ENCODE measurements at regions not wholly inside any gene's neighbourhood (a gene's known extent, or its start where the extent isn't known, plus 50 kb on each side); places are given as distances from the start of the nearest gene placed in this dataset.
"Not testable (repeated sequence)": the region's sequence is repeated elsewhere in the genome, so short reads cannot be mapped to it uniquely, and the experiment has no call there.

DNA sequence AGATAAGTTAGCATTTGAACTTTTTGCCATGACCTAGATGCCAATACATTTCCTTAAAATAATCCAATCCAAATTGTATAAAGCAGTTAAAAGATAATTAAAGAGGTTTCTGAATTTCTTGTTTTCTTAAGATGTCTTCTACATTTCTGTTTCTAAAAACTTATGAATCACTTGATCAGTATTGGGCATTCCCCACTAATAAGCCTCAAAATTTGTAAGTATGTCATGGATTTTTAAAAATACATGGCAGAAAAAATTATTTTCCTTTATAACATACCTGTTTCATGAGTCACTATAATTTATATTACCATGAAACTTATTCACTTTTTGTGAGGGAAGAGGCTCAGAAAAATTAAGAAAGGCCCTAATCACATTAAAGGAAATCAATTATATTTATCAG lies 90.3 kb upstream of the TFPI start:
- Mint-ChIP-seq H3K27me3 (ENCODE audit: low read depth in 3 of 3) (no peaks in the 10 kb centered on the region), H3K36me3 (no peaks in the 10 kb centered on the region), H3K27ac (no peak overlapping the region), H3K4me1 (no peaks in the 10 kb centered on the region), H3K9me3 (peaks cover 0 to 11% (median 0%) of the 10 kb centered on the region in 6 donors), H3K4me3 (no peak overlapping the region)
- DNase-seq = no peak

DNA sequence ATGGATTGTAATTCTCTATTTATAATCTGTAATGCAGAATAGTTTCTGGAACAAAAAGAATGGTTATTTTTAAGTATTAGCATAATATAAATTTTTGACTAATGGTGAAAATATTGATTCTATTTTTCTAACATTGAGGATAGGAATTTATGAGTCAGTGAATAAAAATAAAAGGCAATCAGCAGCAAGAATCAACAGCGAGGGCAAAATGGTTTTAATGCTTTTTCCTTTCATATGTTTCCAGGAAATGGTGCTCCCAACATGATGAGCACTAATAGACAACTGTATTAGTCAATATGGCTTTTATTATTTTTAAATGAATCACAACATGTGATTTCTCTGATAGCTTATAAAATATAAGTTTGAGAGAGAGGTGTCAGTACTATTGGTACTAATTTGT lies 90.7 kb upstream of the TFPI start:
- Mint-ChIP-seq H3K4me1 (no peaks in the 10 kb centered on the region), H3K36me3 (no peaks in the 10 kb centered on the region), H3K9me3 (peaks cover 0 to 9% (median 0%) of the 10 kb centered on the region in 6 donors), H3K27me3 (ENCODE audit: low read depth in 3 of 3) (no peaks in the 10 kb centered on the region), H3K27ac (no peak overlapping the region), H3K4me3 (no peak overlapping the region)
- DNase-seq = no peak

DNA sequence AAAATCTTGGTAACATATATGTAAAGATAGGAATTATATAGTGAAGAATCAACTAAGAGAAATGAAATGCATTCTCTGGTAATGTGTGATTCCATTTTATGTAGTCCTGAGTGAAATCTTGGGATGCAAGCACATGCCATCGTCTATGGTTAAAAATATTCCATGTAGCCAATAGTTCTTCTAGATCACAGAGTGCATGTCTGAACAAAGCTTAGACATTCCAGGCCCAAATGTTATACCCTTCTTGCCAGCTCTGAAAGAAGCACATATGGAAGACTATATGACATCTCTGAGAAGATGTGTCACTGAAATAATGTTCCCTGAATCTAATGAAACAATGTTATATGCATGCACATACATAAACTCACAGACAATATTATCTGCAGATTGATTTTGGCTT lies 92.3 kb upstream of the TFPI start:
- peaks cover 0 to 4% (median 1%) of the 10 kb centered on the region in 6 donors for H3K9me3 Mint-ChIP-seq
- no peaks in the 10 kb centered on the region for H3K36me3 Mint-ChIP-seq
- H3K27ac Mint-ChIP-seq = no peak overlapping the region
- DNase-seq = no peak
- H3K4me3 Mint-ChIP-seq = no peak overlapping the region
- H3K27me3 Mint-ChIP-seq (ENCODE audit: low read depth in 3 of 3) = no peaks in the 10 kb centered on the region
- H3K4me1 Mint-ChIP-seq = no peaks in the 10 kb centered on the region

DNA sequence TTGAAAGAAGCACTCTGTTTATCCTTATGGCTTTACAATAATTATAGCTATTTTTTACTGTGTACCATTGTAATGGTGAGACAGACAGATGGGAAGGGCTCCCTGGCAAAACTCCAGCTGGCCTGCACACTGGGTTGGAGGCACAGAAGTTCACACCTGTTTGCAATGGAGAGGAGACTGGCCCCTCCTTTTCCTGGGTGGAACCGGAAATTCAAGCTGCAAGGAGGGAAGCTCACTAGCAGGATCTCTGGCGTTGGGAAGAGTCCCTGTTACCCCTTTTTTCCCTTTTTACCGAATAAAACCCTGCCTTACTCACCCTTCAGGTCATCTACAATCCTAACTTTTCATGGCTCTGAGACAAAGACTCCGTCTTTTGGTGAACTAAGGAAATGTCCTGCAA lies 100.3 kb upstream of the TFPI start:
- Mint-ChIP-seq H3K4me1 (no peaks in the 10 kb centered on the region), H3K27ac (no peak overlapping the region), H3K36me3 (no peaks in the 10 kb centered on the region), H3K27me3 (ENCODE audit: low read depth in 3 of 3) (peaks cover 0 to 3% (median 0%) of the 10 kb centered on the region in 3 donors), H3K4me3 (no peak overlapping the region), H3K9me3 (peaks cover 0 to 14% (median 4%) of the 10 kb centered on the region in 6 donors)
- DNase-seq = no peak

DNA sequence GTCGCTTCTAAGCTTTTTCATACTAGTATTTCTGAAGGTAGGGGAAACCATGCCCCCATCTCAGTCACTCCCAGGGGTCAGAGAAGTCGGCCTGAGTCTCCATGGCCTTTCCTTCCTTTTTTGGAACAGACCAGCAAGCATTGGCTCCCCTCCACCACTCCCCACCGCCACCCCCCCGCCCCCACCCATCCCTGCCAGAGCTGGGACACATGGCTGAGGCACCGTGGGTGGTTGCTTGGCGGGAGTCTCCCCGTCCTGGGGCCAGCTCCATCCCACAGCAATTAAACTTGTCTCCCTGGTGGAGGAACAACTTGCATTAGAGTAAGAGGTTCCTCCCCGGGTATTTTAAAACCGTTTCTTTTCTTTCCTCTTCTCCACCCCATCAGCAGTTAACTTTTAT lies 100.8 kb upstream of the TFPI start:
- Mint-ChIP-seq H3K27me3 (ENCODE audit: low read depth in 3 of 3) (peaks cover 0 to 3% (median 0%) of the 10 kb centered on the region in 3 donors), H3K36me3 (no peaks in the 10 kb centered on the region), H3K27ac (no peak overlapping the region), H3K4me1 (no peaks in the 10 kb centered on the region), H3K4me3 (no peak overlapping the region), H3K9me3 (peaks cover 0 to 14% (median 4%) of the 10 kb centered on the region in 6 donors)
- no peak for DNase-seq

DNA sequence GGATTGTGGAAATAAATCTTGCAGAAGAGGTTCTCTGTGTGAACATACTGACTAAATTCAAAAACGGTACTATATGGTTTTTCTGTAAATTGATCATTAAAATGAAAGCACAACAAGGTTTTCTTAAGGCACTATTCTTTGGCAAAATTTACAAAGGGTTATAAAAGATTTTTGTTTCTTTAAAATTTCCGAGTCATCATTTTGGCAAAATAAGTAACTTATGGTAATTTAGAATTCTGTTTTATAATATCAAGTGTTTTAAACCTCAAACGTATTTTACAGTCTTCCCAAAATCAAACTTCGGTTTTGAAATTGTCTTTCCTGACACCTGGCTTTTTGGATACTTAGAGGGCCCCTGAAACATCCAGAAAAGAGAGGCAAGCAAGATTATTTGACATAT lies 101.9 kb upstream of the TFPI start:
- Mint-ChIP-seq H3K4me1 (no peaks in the 10 kb centered on the region), H3K9me3 (peaks cover 0 to 18% (median 9%) of the 10 kb centered on the region in 6 donors), H3K4me3 (no peak overlapping the region), H3K27ac (no peak overlapping the region), H3K36me3 (no peaks in the 10 kb centered on the region), H3K27me3 (ENCODE audit: low read depth in 3 of 3) (peaks cover 0 to 3% (median 0%) of the 10 kb centered on the region in 3 donors)
- no peak for DNase-seq

DNA sequence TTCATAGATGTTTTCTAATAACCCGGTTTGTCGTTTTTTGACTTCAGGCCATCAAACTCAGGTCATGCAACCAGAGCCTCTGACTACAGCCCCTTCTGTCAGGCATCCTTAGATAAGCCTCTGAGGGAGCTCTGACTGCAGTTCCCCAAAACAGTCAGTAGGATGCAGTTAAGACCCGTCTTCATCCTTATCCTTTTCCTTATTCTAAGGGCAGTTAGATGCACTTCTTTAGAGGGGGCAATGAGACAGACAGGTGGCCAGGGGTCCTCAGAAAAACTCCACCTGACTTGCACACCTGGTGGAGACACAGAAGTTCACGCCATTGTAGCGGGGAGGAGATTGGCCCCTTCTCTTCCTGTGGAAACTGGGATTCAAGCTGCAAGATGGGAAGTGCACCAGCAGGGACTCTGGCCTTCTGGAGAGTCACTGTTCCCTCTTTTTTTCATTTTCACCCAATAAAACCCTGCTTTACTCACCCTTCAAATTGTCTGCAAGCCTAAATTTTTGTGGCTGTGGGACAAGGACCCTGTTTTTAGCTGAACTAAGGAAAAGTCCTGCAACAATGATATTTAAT lies 104.8 kb upstream of the TFPI start:
- Mint-ChIP-seq H3K4me3 (no peak overlapping the region), H3K36me3 (no peaks in the 10 kb centered on the region)

DNA sequence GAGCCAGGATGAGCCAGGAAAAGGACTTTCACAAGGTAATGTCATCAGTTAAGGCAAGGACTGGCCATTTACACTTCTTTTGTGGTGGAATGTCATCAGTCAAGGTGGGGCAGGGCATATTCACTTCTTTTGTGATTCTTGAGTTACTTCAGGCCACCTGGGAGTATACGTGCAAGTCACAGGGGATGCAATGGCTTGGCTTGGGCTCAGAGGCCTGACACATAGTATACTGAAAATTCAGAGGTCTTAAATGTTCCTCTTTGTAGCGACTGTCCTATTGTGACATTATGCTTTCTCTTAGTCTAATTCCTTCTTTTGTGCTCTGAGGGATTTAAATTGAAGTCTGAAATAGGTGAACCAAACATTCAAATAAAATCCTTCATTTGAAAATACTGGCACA lies 121.8 kb upstream of the TFPI start:
- H3K9me3 Mint-ChIP-seq = peaks cover 10 to 31% (median 18%) of the 10 kb centered on the region in 6 donors
- DNase-seq; H3K36me3 Mint-ChIP-seq; H3K27me3 Mint-ChIP-seq (ENCODE audit: low read depth in 3 of 3); H3K4me1 Mint-ChIP-seq; H3K27ac Mint-ChIP-seq; H3K4me3 Mint-ChIP-seq: not testable (repeated sequence)

More for the DNA sequence above, 104.8 kb upstream of the TFPI start:
- no peaks in the 10 kb centered on the region for H3K4me1 Mint-ChIP-seq
- peaks cover 0 to 3% (median 0%) of the 10 kb centered on the region in 3 donors for H3K27me3 Mint-ChIP-seq (ENCODE audit: low read depth in 3 of 3)
- H3K9me3 Mint-ChIP-seq = peaks cover 0 to 25% (median 13%) of the 10 kb centered on the region in 6 donors
- no peak overlapping the region for H3K27ac Mint-ChIP-seq
- no peak for DNase-seq

DNA sequence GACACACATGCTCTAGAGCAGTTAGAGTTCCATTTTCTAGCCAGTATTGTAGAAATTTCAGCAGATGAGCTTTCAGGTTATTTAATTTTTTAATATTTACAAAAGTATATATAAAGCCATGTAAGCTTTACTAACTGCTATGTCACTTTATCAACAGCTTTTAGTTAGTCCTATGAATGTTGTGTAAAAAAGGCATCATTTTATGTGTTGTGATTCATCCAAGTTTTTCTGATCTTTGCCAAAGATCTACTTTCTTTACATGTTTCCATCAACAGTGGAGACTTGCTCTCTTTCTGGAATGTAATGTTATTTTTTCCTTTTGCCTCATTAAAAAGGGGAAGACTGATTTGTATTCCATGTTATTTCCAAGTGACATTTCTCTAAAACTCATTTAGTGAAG lies 125.2 kb upstream of the TFPI start:
- peaks cover 0 to 6% (median 0%) of the 10 kb centered on the region in 3 donors for H3K27me3 Mint-ChIP-seq (ENCODE audit: low read depth in 3 of 3)
- DNase-seq = no peak
- H3K4me3 Mint-ChIP-seq = no peak overlapping the region
- peaks cover 7 to 25% (median 13%) of the 10 kb centered on the region in 6 donors for H3K9me3 Mint-ChIP-seq
- no peaks in the 10 kb centered on the region for H3K36me3 Mint-ChIP-seq
- H3K4me1 Mint-ChIP-seq = no peaks in the 10 kb centered on the region
- H3K27ac Mint-ChIP-seq = no peak overlapping the region

DNA sequence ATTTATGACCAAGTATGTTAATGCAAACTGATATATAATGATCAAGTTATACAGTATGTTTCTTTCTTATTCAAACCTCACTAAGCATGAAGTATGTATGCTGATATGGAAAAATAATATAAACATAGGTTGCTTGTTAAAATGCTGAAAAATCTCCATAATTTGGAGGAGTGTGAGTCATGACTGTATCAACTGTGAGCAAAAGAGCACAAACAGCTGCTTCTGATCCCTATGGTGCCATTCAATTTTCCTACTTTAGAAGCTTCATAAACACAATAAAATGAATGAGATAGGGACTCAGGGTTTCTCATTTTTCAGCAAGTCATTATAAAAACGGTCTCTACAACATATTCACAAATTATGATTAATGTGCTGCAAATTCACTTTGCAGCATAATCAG lies 129.9 kb upstream of the TFPI start:
- H3K4me3 Mint-ChIP-seq = no peak overlapping the region
- peaks cover 0 to 3% (median 2%) of the 10 kb centered on the region in 3 donors for H3K27me3 Mint-ChIP-seq (ENCODE audit: low read depth in 3 of 3)
- peaks cover 0 to 15% (median 8%) of the 10 kb centered on the region in 6 donors for H3K9me3 Mint-ChIP-seq
- no peaks in the 10 kb centered on the region for H3K4me1 Mint-ChIP-seq
- H3K27ac Mint-ChIP-seq = no peak overlapping the region
- no peak for DNase-seq
- H3K36me3 Mint-ChIP-seq = no peaks in the 10 kb centered on the region

DNA sequence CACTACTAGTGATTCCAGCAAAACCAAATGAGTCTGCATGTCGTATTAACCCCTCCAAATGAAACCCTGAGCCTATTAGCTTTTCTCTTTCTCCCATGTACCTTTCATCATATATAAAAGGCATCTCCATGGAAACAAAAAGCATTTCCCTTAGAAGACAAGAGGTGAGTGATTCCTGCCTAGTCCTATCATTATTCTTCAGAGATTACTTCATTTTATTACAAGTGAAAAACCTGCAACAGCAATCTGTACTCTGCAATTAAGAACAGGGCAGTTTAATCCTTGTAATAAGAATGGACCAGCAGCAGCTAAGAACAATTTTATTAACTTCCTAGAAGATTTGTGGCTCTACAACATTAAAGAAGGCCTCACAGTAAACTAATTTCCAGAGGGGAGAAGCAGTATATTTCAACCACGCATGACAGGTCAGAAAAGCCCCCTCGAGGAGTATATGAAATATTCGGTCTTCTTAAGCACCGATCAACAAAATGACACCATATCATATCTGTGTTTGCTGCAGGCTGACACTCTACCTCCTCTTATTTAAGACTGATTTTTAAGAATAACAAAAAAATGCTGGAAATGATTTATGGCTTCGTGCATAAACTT lies 132.3 kb upstream of the TFPI start:
- DNase-seq = no peak
- Mint-ChIP-seq H3K9me3 (peaks cover 0 to 18% (median 6%) of the 10 kb centered on the region in 6 donors), H3K4me1 (no peaks in the 10 kb centered on the region), H3K36me3 (no peaks in the 10 kb centered on the region), H3K27me3 (ENCODE audit: low read depth in 3 of 3) (peaks cover 0 to 2% (median 0%) of the 10 kb centered on the region in 3 donors), H3K27ac (no peak overlapping the region), H3K4me3 (no peak overlapping the region)

DNA sequence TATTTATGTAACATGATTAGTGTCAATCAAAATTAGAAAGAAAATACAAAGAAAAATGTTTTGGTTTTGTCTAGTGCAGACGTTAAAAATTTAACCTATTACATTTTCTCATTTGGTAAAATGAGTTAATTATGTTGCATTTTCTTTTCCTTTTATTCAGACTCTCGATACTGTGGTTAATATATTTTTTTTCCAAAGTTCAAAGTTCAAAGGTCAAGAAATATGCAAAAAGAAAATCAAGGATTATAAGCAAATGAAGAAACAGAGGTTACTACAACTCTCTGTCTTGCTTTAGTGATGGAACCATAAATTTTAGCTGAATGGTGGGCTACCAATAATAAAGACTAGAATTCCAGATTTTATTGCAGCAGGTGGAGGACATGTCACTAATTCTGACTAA lies 133.3 kb upstream of the TFPI start:
- no peak overlapping the region for H3K27ac Mint-ChIP-seq
- peaks cover 0 to 2% (median 0%) of the 10 kb centered on the region in 3 donors for H3K27me3 Mint-ChIP-seq (ENCODE audit: low read depth in 3 of 3)
- no peak for DNase-seq
- H3K4me1 Mint-ChIP-seq = no peaks in the 10 kb centered on the region
- H3K36me3 Mint-ChIP-seq = no peaks in the 10 kb centered on the region
- H3K4me3 Mint-ChIP-seq = no peak overlapping the region
- peaks cover 0 to 12% (median 6%) of the 10 kb centered on the region in 6 donors for H3K9me3 Mint-ChIP-seq

DNA sequence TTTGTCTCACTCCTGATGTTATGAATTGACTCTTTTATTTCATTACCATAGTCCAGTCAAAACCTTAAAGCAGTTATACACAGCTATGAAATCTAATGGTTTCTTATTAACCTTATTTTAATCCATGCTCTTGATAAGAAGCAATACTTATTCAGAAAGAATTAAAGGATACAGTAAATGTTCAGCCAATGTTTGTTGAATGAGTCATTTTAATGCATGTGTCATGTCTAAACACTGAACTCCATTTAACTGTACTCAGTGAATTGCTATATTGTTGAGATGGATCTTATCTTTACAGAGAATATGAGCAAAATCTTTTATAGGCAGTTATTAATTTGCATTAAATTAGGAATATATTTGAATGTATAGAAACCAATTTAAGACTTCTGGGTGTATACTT lies 135.1 kb upstream of the TFPI start:
- Mint-ChIP-seq H3K4me3 (no peak overlapping the region), H3K9me3 (peaks cover 0 to 17% (median 5%) of the 10 kb centered on the region in 6 donors), H3K27ac (no peak overlapping the region), H3K4me1 (no peaks in the 10 kb centered on the region), H3K27me3 (ENCODE audit: low read depth in 3 of 3) (peaks cover 0 to 2% (median 0%) of the 10 kb centered on the region in 3 donors), H3K36me3 (no peaks in the 10 kb centered on the region)
- DNase-seq = no peak

DNA sequence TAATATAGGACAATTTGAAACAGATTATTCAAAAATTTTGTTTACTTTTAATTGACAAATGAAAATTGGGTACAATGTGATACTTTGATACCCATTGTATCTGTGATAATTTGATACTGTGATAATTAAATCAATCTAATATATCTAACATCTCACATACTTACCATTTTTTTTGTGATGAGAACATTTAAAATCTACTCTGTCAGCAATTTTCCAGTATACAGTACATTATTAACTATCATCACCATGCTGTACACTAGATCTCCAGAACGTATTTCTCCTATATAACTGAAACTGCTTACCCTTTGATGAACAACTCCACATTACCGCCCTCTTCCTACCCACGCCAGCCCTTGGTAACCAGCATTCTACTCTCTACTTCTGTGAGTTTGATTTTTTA lies 139.7 kb upstream of the TFPI start:
- DNase-seq = no peak
- Mint-ChIP-seq H3K9me3 (peaks cover 0 to 23% (median 9%) of the 10 kb centered on the region in 6 donors), H3K36me3 (no peaks in the 10 kb centered on the region), H3K4me1 (no peaks in the 10 kb centered on the region), H3K4me3 (no peak overlapping the region), H3K27me3 (ENCODE audit: low read depth in 3 of 3) (peaks cover 0 to 2% (median 0%) of the 10 kb centered on the region in 3 donors), H3K27ac (no peak overlapping the region)

DNA sequence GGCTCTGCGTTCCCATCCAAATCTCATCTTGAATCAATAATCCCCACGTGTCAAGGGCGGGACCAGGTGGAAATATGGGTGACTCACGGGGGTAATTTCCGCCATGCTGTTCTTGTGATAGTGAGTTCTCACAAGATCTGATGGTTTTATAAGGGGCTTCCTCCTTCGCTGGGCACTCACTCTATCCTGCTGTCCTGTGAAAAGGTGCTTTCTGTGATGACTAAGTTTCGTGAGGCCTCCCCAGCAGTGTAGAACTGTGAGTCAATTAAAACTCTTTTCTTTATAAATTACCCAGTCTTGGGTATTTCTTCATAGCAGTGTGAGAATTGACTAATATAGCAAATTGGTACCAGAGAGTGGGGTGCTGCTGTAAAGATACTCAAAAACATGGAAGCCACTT lies 142.4 kb upstream of the TFPI start:
- not testable (repeated sequence) for H3K4me1 Mint-ChIP-seq; H3K27ac Mint-ChIP-seq; H3K4me3 Mint-ChIP-seq; DNase-seq; H3K27me3 Mint-ChIP-seq (ENCODE audit: low read depth in 3 of 3); H3K36me3 Mint-ChIP-seq
- peaks cover 3 to 18% (median 11%) of the 10 kb centered on the region in 6 donors for H3K9me3 Mint-ChIP-seq
